HEK293T (cell line): ENCODE measurements at regions not wholly inside any gene's neighbourhood (a gene's known extent, or its start where the extent isn't known, plus 50 kb on each side); places are given as distances from the start of the nearest gene placed in this dataset.

ENCODE experiments used
- ELF4 ChIP-seq: fragments of 450-650 bp; IDR thresholded peaks from 2 replicates; pipeline ENCODE4 v1.6.1; 2017; ENCODE audit warnings: antibody characterized with exemption
- FOXA1 ChIP-seq: fragments of 450-650 bp; IDR thresholded peaks from 2 replicates; pipeline ENCODE4 v1.6.1; 2016; ENCODE audit warnings: mild to moderate bottlenecking
- FOXK2 ChIP-seq: fragments of 450-650 bp; IDR thresholded peaks from 2 replicates; pipeline ENCODE4 v1.6.1; 2016; ENCODE audit warnings: mild to moderate bottlenecking
- FOXM1 ChIP-seq: fragments of 450-650 bp; IDR thresholded peaks from 2 replicates; pipeline ENCODE4 v1.6.1; 2017; ENCODE audit warnings: mild to moderate bottlenecking, borderline replicate concordance
- NFRKB ChIP-seq: fragments of 450-650 bp; IDR thresholded peaks from 2 replicates; pipeline ENCODE4 v1.6.1; 2016; ENCODE audit warnings: mild to moderate bottlenecking, moderate library complexity
- SUZ12 ChIP-seq: fragments of 450-650 bp; IDR thresholded peaks from 2 replicates; pipeline ENCODE4 v1.6.1; 2016; ENCODE audit warnings: mild to moderate bottlenecking
- ZNF384 ChIP-seq: fragments of 450-650 bp; IDR thresholded peaks from 2 replicates; pipeline ENCODE4 v1.6.1; 2016

GRCh38 chr21:41680444-41681347, 86.2 kb downstream of the RIPK4 start:
- TF ChIP-seq FOXA1 (no peak), ZNF384 (no peak), SUZ12 (no peak), FOXM1 (no peak), NFRKB (no peak), FOXK2 (no peak), ELF4 (no peak)
